H1 (cell line): ENCODE measurements at regions not wholly inside any gene's neighbourhood (a gene's known extent, or its start where the extent isn't known, plus 50 kb on each side); places are given as distances from the start of the nearest gene placed in this dataset.
A peak's percentile ranks its signal among the peaks of the same experiment; 100 is the strongest.

Source experiments
- CTCF ChIA-PET: fragments of 300-600 bp; sonication (Branson Sonifier 250); formaldehyde crosslinking; loops from one replicate; lab custom pipeline; 2021; ENCODE audit not compliant: partially characterized antibody; lab: Charles Lee
- POLR2A ChIA-PET: fragments of 300-600 bp; sonication (Branson Sonifier 250); formaldehyde crosslinking; loops from one replicate; lab custom pipeline; 2021; ENCODE audit warnings: inconsistent platforms; ENCODE audit not compliant: partially characterized antibody; lab: Charles Lee
- DNase-seq, 2 experiments: peaks; one replicate each; pipeline versions ENCODE4 v3.0.0 to v3.0.0-alpha.2; 2010 to 2022; ENCODE audit warnings: low spot score in 2 of 2, low read depth in 1 of 2, mixed read lengths in 1 of 2
- FAIRE-seq: peaks from 2 replicates; lab custom pipeline; 2011; peaks lifted over from hg19 to GRCh38; lab: Jason Lieb, UNC
- H2AFZ ChIP-seq: 2 replicates; pipeline ENCODE4 v1.8.1; 2012; ENCODE audit warnings: low read length, inconsistent platforms
- H2AK5ac ChIP-seq: 2 replicates; pipeline ENCODE4 v1.6.1; 2013; ENCODE audit warnings: low read depth, low read length
- H2BK120ac ChIP-seq: replicated peaks from 2 replicates; pipeline ENCODE3; 2013; ENCODE audit warnings: low read depth, low read length, inconsistent platforms
- H2BK12ac ChIP-seq: 2 replicates; pipeline ENCODE4 v1.6.1; 2013; ENCODE audit warnings: low read depth, low read length
- H2BK15ac ChIP-seq: 2 replicates; pipeline ENCODE4 v1.6.1; 2013; ENCODE audit warnings: low read length
- H2BK20ac ChIP-seq: 2 replicates; pipeline ENCODE4 v1.6.1; 2013; ENCODE audit warnings: low read length
- H2BK5ac ChIP-seq: 2 replicates; pipeline ENCODE4 v1.6.1; 2013; ENCODE audit warnings: low read depth, low read length
- H3K14ac ChIP-seq: 2 replicates; pipeline ENCODE4 v1.6.1; 2013; ENCODE audit warnings: inconsistent platforms; ENCODE audit not compliant: insufficient read length
- H3K18ac ChIP-seq: 2 replicates; pipeline ENCODE4 v1.6.1; 2013; ENCODE audit warnings: low read length; ENCODE audit errors: extremely low read depth
- H3K23ac ChIP-seq: 2 replicates; pipeline ENCODE4 v1.6.1; 2013; ENCODE audit warnings: inconsistent platforms; ENCODE audit not compliant: insufficient read length
- H3K23me2 ChIP-seq: 2 replicates; pipeline ENCODE4 v1.6.1; 2013; ENCODE audit warnings: low read depth, low read length
- H3K27ac ChIP-seq: 2 replicates; pipeline ENCODE4 v1.6.1; 2011; ENCODE audit warnings: low read depth, low read length, inconsistent platforms
- H3K27me3 ChIP-seq, 4 experiments: replicated peaks in 1 of 4; 1 replicate in 1 of 4; 2 replicates in 3 of 4; pipeline versions ENCODE4 v1.6.1 to v1.8.1; 2011 to 2013; ENCODE audit warnings: low read length in 3 of 4, mild to moderate bottlenecking in 3 of 4, inconsistent platforms in 2 of 4, mixed read lengths in 2 of 4, moderate library complexity in 1 of 4; ENCODE audit not compliant: control insufficient read depth in 3 of 4, insufficient read depth in 3 of 4; ENCODE audit errors: extremely low read depth in 1 of 4
- H3K36me3 ChIP-seq, 4 experiments: 2 replicates each; pipeline versions ENCODE4 v1.6.1 to v1.8.1; 2011 to 2013; ENCODE audit warnings: mild to moderate bottlenecking in 4 of 4, low read length in 3 of 4, moderate library complexity in 2 of 4, control low read depth in 1 of 4, inconsistent platforms in 1 of 4; ENCODE audit not compliant: insufficient read depth in 4 of 4, control insufficient read depth in 2 of 4
- H3K4ac ChIP-seq: replicated peaks from 2 replicates; pipeline ENCODE3; 2013; ENCODE audit warnings: low read length, low read depth, mixed read lengths, inconsistent platforms; ENCODE audit not compliant: insufficient read length
- H3K4me1 ChIP-seq, 4 experiments: replicated peaks in 1 of 4; 1 replicate in 1 of 4; 2 replicates in 3 of 4; pipeline versions ENCODE4 v1.6.1 to v1.8.1; 2011 to 2013; ENCODE audit warnings: low read length in 3 of 4, inconsistent platforms in 2 of 4, mixed read lengths in 1 of 4; ENCODE audit not compliant: insufficient read depth in 4 of 4, control insufficient read depth in 3 of 4
- H3K4me2 ChIP-seq, 2 experiments: 2 replicates each; pipeline versions ENCODE4 v1.6.1 to v1.8.1; 2011 to 2013; ENCODE audit warnings: low read depth in 2 of 2, low read length in 2 of 2, control low read depth in 1 of 2, inconsistent platforms in 1 of 2, mild to moderate bottlenecking in 1 of 2; ENCODE audit not compliant: insufficient read depth in 1 of 2
- H3K4me3 ChIP-seq, 4 experiments: fragments of 200-600, 300-600 bp in 1 of 4; sonication (generic), shearing (Covaris generic), sonication (Bioruptor Twin) in 1 of 4; 2 replicates each; pipeline versions ENCODE4 v1.5.1 to v1.8.1; 2011 to 2016; ENCODE audit warnings: low read length in 4 of 4, low read depth in 3 of 4, control low read depth in 2 of 4, inconsistent platforms in 2 of 4, mild to moderate bottlenecking in 2 of 4, mixed read lengths in 1 of 4, moderate library complexity in 1 of 4; ENCODE audit not compliant: insufficient read depth in 2 of 4; ENCODE audit errors: extremely low read depth in 1 of 4
- H3K56ac ChIP-seq: replicated peaks from 2 replicates; pipeline ENCODE3; 2013; ENCODE audit warnings: low read depth, mild to moderate bottlenecking, mixed read lengths, low read length, inconsistent platforms; ENCODE audit not compliant: insufficient read length
- H3K79me1 ChIP-seq: 2 replicates; pipeline ENCODE4 v1.6.1; 2013; ENCODE audit warnings: low read depth, low read length, control low read depth
- H3K79me2 ChIP-seq, 2 experiments: 2 replicates each; pipeline versions ENCODE4 v1.6.1 to v1.8.1; 2012 to 2013; ENCODE audit warnings: low read length in 2 of 2, mild to moderate bottlenecking in 2 of 2, inconsistent platforms in 1 of 2; ENCODE audit not compliant: insufficient read depth in 2 of 2, control insufficient read depth in 1 of 2
- H3K9ac ChIP-seq, 4 experiments: replicated peaks in 1 of 4; 1 replicate in 1 of 4; 2 replicates in 3 of 4; pipeline versions ENCODE4 v1.6.1 to v1.8.1; 2011 to 2013; ENCODE audit warnings: low read depth in 3 of 4, low read length in 3 of 4, control low read depth in 2 of 4, mild to moderate bottlenecking in 2 of 4, moderate library complexity in 2 of 4, inconsistent platforms in 1 of 4; ENCODE audit errors: extremely low read depth in 1 of 4
- H3K9me3 ChIP-seq, 2 experiments: 2 replicates each; pipeline versions ENCODE4 v1.6.1 to v1.8.1; 2012 to 2013; ENCODE audit warnings: mild to moderate bottlenecking in 2 of 2, moderate library complexity in 2 of 2, control low read depth in 1 of 2, inconsistent platforms in 1 of 2, low read depth in 1 of 2, low read length in 1 of 2, mixed read lengths in 1 of 2; ENCODE audit not compliant: insufficient read depth in 2 of 2
- H4K20me1 ChIP-seq, 2 experiments: replicated peaks in 1 of 2; 2 replicates each; pipeline versions ENCODE3 to v1.8.1; 2011 to 2013; ENCODE audit warnings: inconsistent platforms in 2 of 2, low read length in 2 of 2, mild to moderate bottlenecking in 1 of 2; ENCODE audit not compliant: insufficient read depth in 2 of 2, control insufficient read depth in 1 of 2
- H4K5ac ChIP-seq: 2 replicates; pipeline ENCODE4 v1.6.1; 2013; ENCODE audit warnings: low read length, low read depth, mixed read lengths, inconsistent platforms; ENCODE audit not compliant: insufficient read length
- H4K8ac ChIP-seq: 2 replicates; pipeline ENCODE4 v1.8.0; 2013; ENCODE audit warnings: mild to moderate bottlenecking, moderate library complexity, low read length, inconsistent platforms; ENCODE audit not compliant: insufficient read depth; ENCODE audit errors: extremely low read depth
- H4K91ac ChIP-seq: replicated peaks from 2 replicates; pipeline ENCODE3; 2013; ENCODE audit warnings: low read length, mixed read lengths, inconsistent platforms; ENCODE audit not compliant: insufficient read length
- ASH2L ChIP-seq: fragments of 200-600, 300-600 bp; sonication (generic); IDR thresholded peaks from one replicate; pipeline ENCODE4 v1.7.1; 2017; ENCODE audit warnings: low read length
- ATF3 ChIP-seq: IDR thresholded peaks from 2 replicates; pipeline ENCODE4 v1.6.1; 2011; ENCODE audit warnings: low read depth, mild to moderate bottlenecking, low read length; ENCODE audit not compliant: insufficient read depth
- BCL11A ChIP-seq, 2 experiments: IDR thresholded peaks; one replicate each; pipeline ENCODE4 v1.6.1; 2011; ENCODE audit warnings: low read depth in 2 of 2, low read length in 2 of 2, mild to moderate bottlenecking in 2 of 2
- CBX5 ChIP-seq: fragments of 300-800, 300-1000 bp; sonication (generic); IDR thresholded peaks from 2 replicates; pipeline ENCODE4 v1.7.1; 2016; ENCODE audit warnings: antibody characterized with exemption, low read length, low read depth
- CEBPB ChIP-seq: IDR thresholded peaks from 2 replicates; pipeline ENCODE4 v1.6.1; 2012; ENCODE audit warnings: low read depth, low read length
- GTF2F1 ChIP-seq: IDR thresholded peaks from 2 replicates; pipeline ENCODE4 v1.6.1; 2012; ENCODE audit warnings: low read depth, low read length, improper control_type of control experiment, borderline replicate concordance
- KDM4A ChIP-seq: IDR thresholded peaks from one replicate; pipeline ENCODE4 v1.7.1; 2012; ENCODE audit warnings: low read depth, mild to moderate bottlenecking, moderate library complexity, low read length, inconsistent platforms; ENCODE audit not compliant: severe bottlenecking
- NRF1 ChIP-seq: IDR thresholded peaks from 2 replicates; pipeline ENCODE4 v1.6.1; 2011; ENCODE audit warnings: mild to moderate bottlenecking, low read depth, low read length, improper control_type of control experiment
- PHF8 ChIP-seq: fragments of 200-600 bp; sonication (generic); conservative IDR thresholded peaks from 2 replicates; pipeline ENCODE4 v1.7.1; 2012; ENCODE audit warnings: low read depth, mild to moderate bottlenecking, inconsistent platforms, low read length, moderate library complexity
- RAD21 ChIP-seq, 2 experiments: IDR thresholded peaks in 1 of 2; conservative IDR thresholded peaks in 1 of 2; 2 replicates each; pipeline ENCODE4 v1.6.1; 2011; ENCODE audit warnings: low read depth in 2 of 2, low read length in 2 of 2, improper control_type of control experiment in 1 of 2, inconsistent platforms in 1 of 2, mild to moderate bottlenecking in 1 of 2, moderate library complexity in 1 of 2
- SIRT6 ChIP-seq: IDR thresholded peaks from one replicate; pipeline ENCODE4 v1.7.1; 2012; ENCODE audit warnings: low read length, inconsistent platforms
- SP4 ChIP-seq: IDR thresholded peaks from 2 replicates; pipeline ENCODE4 v1.6.1; 2012; ENCODE audit warnings: low read length, inconsistent platforms
- WGBS, 2 experiments: shearing (Covaris generic) in 1 of 2; methylation state at CpG; one replicate each; pipeline versions ENCODE4 v1.1.6 to v1.1.7; 2013 to 2015; ENCODE audit warnings: low lambda C conversion rate in 2 of 2, mixed read lengths in 2 of 2, inconsistent platforms in 1 of 2, low coverage in 1 of 2, missing lambda C conversion rate in 1 of 2; ENCODE audit not compliant: insufficient replicate concordance in 2 of 2, insufficient coverage in 1 of 2, insufficient read length in 1 of 2; ENCODE audit errors: extremely low coverage in 1 of 2, missing lambda C conversion rate in 1 of 2; 5-methylcytosine and 5-hydroxymethylcytosine counted together

GRCh38 chr7:424961-425793 is 94.5 kb downstream of the PDGFA start:
- H4K91ac ChIP-seq, result peak overlapping the region; percentile 40
- no peak overlapping the region for H2AFZ ChIP-seq
- no peaks in the 10 kb centered on the region for H3K36me3 ChIP-seq
- no peak overlapping the region for H3K4ac ChIP-seq
- FAIRE-seq (no peak), DNase-seq (peak in 1 of 2 experiments; percentile 42)
- H3K4me1 ChIP-seq, result peaks cover 0 to 18% (median 7%) of the 10 kb centered on the region in 4 experiments; a peak in 6 of 7 replicates
- H3K4me3 ChIP-seq, result no peak overlapping the region
- H3K23me2 ChIP-seq, result no peaks in the 10 kb centered on the region
- 0 out of 2 replicates have a peak overlapping the region, but pooled peaks have one; percentile 17 for H2BK12ac ChIP-seq
- POLR2A ChIA-PET, result no interaction called here
- no peak overlapping the region for H4K5ac ChIP-seq
- H4K20me1 ChIP-seq, result no peaks in the 10 kb centered on the region
- no peak overlapping the region; the same call in 1 of the 2 replicates for H3K18ac ChIP-seq
- no peak overlapping the region for H3K4me2 ChIP-seq
- H3K27ac ChIP-seq, result no peak overlapping the region
- H4K8ac ChIP-seq, result peak overlapping the region; percentile 47; the same call in 1 of the 2 replicates
- no peaks in the 10 kb centered on the region for H3K79me2 ChIP-seq
- peak overlapping the region; percentile 48; the same call in 1 of the 2 replicates for H2BK20ac ChIP-seq
- no peak overlapping the region for H3K56ac ChIP-seq
- 0 out of 2 replicates have a peak overlapping the region, but pooled peaks have one; percentile 39 for H2AK5ac ChIP-seq
- no peak overlapping the region for H2BK120ac ChIP-seq
- no peak overlapping the region for H3K9ac ChIP-seq
- WGBS, 2 experiments, result 90% methylated on average over 36 of the region's 46 CpGs; no CpG with 5 or more reads in 1 of the 2 experiments
- no peak overlapping the region for H3K14ac ChIP-seq
- peak overlapping the region; percentile 75 for H2BK5ac ChIP-seq
- H3K27me3 ChIP-seq, result no peaks in the 10 kb centered on the region; a peak in 1 of 7 replicates
- H3K23ac ChIP-seq, result no peak overlapping the region
- H2BK15ac ChIP-seq, result peak overlapping the region; percentile 46; the same call in 1 of the 2 replicates
- no peaks in the 10 kb centered on the region for H3K9me3 ChIP-seq
- CTCF ChIA-PET, result interaction anchor here (0.6 kb wide), 1 partner anchor 105 kb away, joined by 3 read pairs; no protein-coding TSS in a partner anchor
- H3K79me1 ChIP-seq, result 0 out of 2 replicates have a peak, but pooled peaks cover 2% of the 10 kb centered on the region
- TF ChIP-seq GTF2F1 (no peak), KDM4A (no peak), SP4 (no peak), CBX5 (no peak), RAD21 (IDR thresholded peaks at IDR 0.05 in 1 of 2, conservative IDR thresholded peaks at IDR 0.05 in 1 of 2; ENCODE audit: low read depth in 2 of 2, low read length in 2 of 2) (no peak), CEBPB (no peak), ASH2L (no peak), ATF3 (no peak), PHF8 (no peak), BCL11A (IDR thresholded peaks at IDR 0.05; ENCODE audit: low read depth in 2 of 2, low read length in 2 of 2) (no peak), NRF1 (no peak), SIRT6 (no peak)
